WTC11 (cell line): ENCODE measurements at regions not wholly inside any gene's neighbourhood (a gene's known extent, or its start where the extent isn't known, plus 50 kb on each side); places are given as distances from the start of the nearest gene placed in this dataset.

Source experiments
- ATAC-seq: fragments of 200-7000 bp; cut with Tn5 transposase; 2 replicates; pipeline ENCODE4 v1.10.0; 2021; ENCODE audit warnings: mild to moderate bottlenecking, moderate library complexity
- CTCF ChIA-PET: fragments of 300-600 bp; sonication (Branson Sonifier 250); formaldehyde crosslinking; loops from one replicate; lab custom pipeline; 2021; ENCODE audit warnings: antibody characterized with exemption; lab: Charles Lee
- POLR2A ChIA-PET: fragments of 350-600 bp; sonication (Branson Sonifier 250); formaldehyde crosslinking; loops from one replicate; lab custom pipeline; 2021; ENCODE audit warnings: antibody characterized with exemption; lab: Charles Lee
- DNase-seq: peaks from one replicate; pipeline ENCODE4 v3.0.0; 2021; ENCODE audit warnings: low spot score
- H3K27ac Mint-ChIP-seq: 2 replicates; pipeline ENCODE4 v1.8.0; 2021; ENCODE audit warnings: mixed read lengths
- H3K27me3 Mint-ChIP-seq: 2 replicates; pipeline ENCODE4 v1.8.0; 2021; ENCODE audit warnings: low read depth, mild to moderate bottlenecking, moderate library complexity, mixed read lengths
- H3K36me3 Mint-ChIP-seq: 2 replicates; pipeline ENCODE4 v1.8.0; 2021; ENCODE audit warnings: mixed read lengths
- H3K4me1 Mint-ChIP-seq: 2 replicates; pipeline ENCODE4 v1.8.0; 2022; ENCODE audit warnings: mixed read lengths
- H3K4me3 Mint-ChIP-seq: 2 replicates; pipeline ENCODE4 v1.8.0; 2021; ENCODE audit warnings: mild to moderate bottlenecking, moderate library complexity, mixed read lengths
- H3K9me3 Mint-ChIP-seq: 2 replicates; pipeline ENCODE4 v1.8.0; 2021; ENCODE audit warnings: mixed read lengths
- AR ChIP-seq: fragments of 250-450 bp; sonication (Bioruptor Pico); IDR thresholded peaks from 2 replicates; pipeline ENCODE4 v1.9.0; 2021; ENCODE audit warnings: mild to moderate bottlenecking
- ATF3 ChIP-seq: sonication (generic); formaldehyde crosslinking; conservative IDR thresholded peaks from 2 replicates; pipeline ENCODE4 v1.8.1; 2022; ENCODE audit warnings: mild to moderate bottlenecking, missing genetic modification reagents
- ATF6 ChIP-seq: sonication (generic); formaldehyde crosslinking; IDR thresholded peaks from 2 replicates; pipeline ENCODE4 v1.8.1; 2023; ENCODE audit warnings: mild to moderate bottlenecking, missing genetic modification reagents
- ERG ChIP-seq: fragments of 250-450 bp; sonication (Bioruptor Pico); IDR thresholded peaks from 2 replicates; pipeline ENCODE4 v1.8.0; 2021; ENCODE audit warnings: mild to moderate bottlenecking
- GTF2I ChIP-seq: fragments of 250-450 bp; sonication (Bioruptor Pico); conservative IDR thresholded peaks from 2 replicates; pipeline ENCODE4 v1.4.0; 2021; ENCODE audit warnings: mild to moderate bottlenecking
- NR3C1 ChIP-seq: sonication (generic); formaldehyde crosslinking; conservative IDR thresholded peaks from 2 replicates; pipeline ENCODE4 v1.8.1; 2023; ENCODE audit warnings: low read depth, mild to moderate bottlenecking, missing genetic modification reagents
- PRDM15 ChIP-seq: sonication (generic); formaldehyde crosslinking; IDR thresholded peaks from 2 replicates; pipeline ENCODE4 v1.8.0; 2022; ENCODE audit warnings: missing genetic modification reagents
- TEAD1 ChIP-seq: sonication (generic); formaldehyde crosslinking; IDR thresholded peaks from 2 replicates; pipeline ENCODE4 v1.8.0; 2022; ENCODE audit warnings: mild to moderate bottlenecking, missing genetic modification reagents
- ZNF232 ChIP-seq: sonication (generic); formaldehyde crosslinking; IDR thresholded peaks from 2 replicates; pipeline ENCODE4 v1.8.0; 2022; ENCODE audit warnings: mild to moderate bottlenecking, missing genetic modification reagents
- ZNF263 ChIP-seq: sonication (generic); formaldehyde crosslinking; IDR thresholded peaks from 2 replicates; pipeline ENCODE4 v1.8.1; 2022; ENCODE audit warnings: low read depth, mild to moderate bottlenecking, moderate library complexity, missing genetic modification reagents
- ZNF281 ChIP-seq: sonication (generic); formaldehyde crosslinking; IDR thresholded peaks from 2 replicates; pipeline ENCODE4 v1.8.0; 2023; ENCODE audit warnings: mild to moderate bottlenecking, missing genetic modification reagents
- ZNF317 ChIP-seq: sonication (generic); formaldehyde crosslinking; IDR thresholded peaks from 2 replicates; pipeline ENCODE4 v1.8.1; 2023; ENCODE audit warnings: low read depth, mild to moderate bottlenecking, moderate library complexity, missing genetic modification reagents, borderline replicate concordance

- Mint-ChIP-seq H3K4me1 (peaks cover 29% of the 10 kb centered on the region), H3K36me3 (peaks cover 15% of the 10 kb centered on the region; the same call in 1 of the 2 replicates)
- CTCF ChIA-PET: interaction anchor here (0.5 kb wide), 1 partner anchor 477 kb away, joined by 3 read pairs; no protein-coding TSS in a partner anchor
- TF ChIP-seq ZNF263 (CRISPR knock-in tag) (peak; percentile 62; the same call in 1 of the 2 replicates), ATF6 (CRISPR knock-in tag) (no peak)
- TF ChIP-seq, all 79 proteins: peak for 1
- Mint-ChIP-seq H3K9me3 (peaks cover 7% of the 10 kb centered on the region), H3K4me3 (peak overlapping the region; percentile 75), H3K27ac (peak overlapping the region; percentile 96), H3K27me3 (no peaks in the 10 kb centered on the region)
- POLR2A ChIA-PET: interaction anchor here (1.9 kb wide), 1 partner anchor 629 kb away, joined by 6 read pairs; the partner anchor contains the start of gene SOX4
- DNase-seq (peak; percentile 63), ATAC-seq (peak; percentile 96)
These were observed 74.4 kb downstream of the PRL start for GRCh38 chr6:22222469-22222868.

- H3K4me1 Mint-ChIP-seq: no peaks in the 10 kb centered on the region
- H3K9me3 Mint-ChIP-seq: peaks cover 9% of the 10 kb centered on the region
- CTCF ChIA-PET: no interaction called here
- no peak for TF ChIP-seq ZNF281 (CRISPR knock-in tag)
- TF ChIP-seq ATF6 (CRISPR knock-in tag): no peak
- TF ChIP-seq ZNF317: no peak
- TF ChIP-seq, all 79 proteins: peak for 0
- DNase-seq: no peak
- Mint-ChIP-seq H3K27ac (no peak overlapping the region), H3K4me3 (no peak overlapping the region), H3K27me3 (no peaks in the 10 kb centered on the region), H3K36me3 (no peaks in the 10 kb centered on the region)
- POLR2A ChIA-PET: no interaction called here
- no peak for ATAC-seq
These were observed 68.8 kb downstream of the PRL start for GRCh38 chr6:22227824-22228610.

- Mint-ChIP-seq H3K27me3 (no peaks in the 10 kb centered on the region), H3K36me3 (peaks cover 12% of the 10 kb centered on the region), H3K4me1 (peaks cover 5% of the 10 kb centered on the region), H3K9me3 (peaks cover 31% of the 10 kb centered on the region), H3K27ac (no peak overlapping the region), H3K4me3 (no peak overlapping the region)
- ChIA-PET POLR2A (no interaction called here), CTCF (no interaction called here)
- DNase-seq (no peak), ATAC-seq (no peak)
- TF ChIP-seq AR (CRISPR knock-in tag) (no peak), PRDM15 (CRISPR knock-in tag) (no peak), NR3C1 (no peak), GTF2I (CRISPR knock-in tag) (no peak), ZNF232 (CRISPR knock-in tag) (no peak), ATF3 (CRISPR knock-in tag) (no peak), ERG (CRISPR knock-in tag) (no peak), TEAD1 (CRISPR knock-in tag) (no peak)
These were observed 65.8 kb downstream of the PRL start for GRCh38 chr6:22231050-22231449.
